Subcutaneous abdominal adipose tissue (tissue), 5 donors: ENCODE measurements at regions not wholly inside any gene's neighbourhood (a gene's known extent, or its start where the extent isn't known, plus 50 kb on each side); places are given as distances from the start of the nearest gene placed in this dataset.
"Not testable (repeated sequence)": the region's sequence is repeated elsewhere in the genome, so short reads cannot be mapped to it uniquely, and the experiment has no call there.

Source experiments
- H3K27ac ChIP-seq: one replicate; pipeline ENCODE4 v1.7.0; 2013; ENCODE audit warnings: low read depth, mild to moderate bottlenecking, inconsistent platforms, low read length, moderate library complexity
- H3K27me3 ChIP-seq, 5 donors: one replicate each; pipeline ENCODE4 v1.7.0; 2013; ENCODE audit warnings: low read length in 5 of 5, inconsistent platforms in 1 of 5; ENCODE audit not compliant: control insufficient read depth in 5 of 5, insufficient read depth in 4 of 5
- H3K36me3 ChIP-seq, 5 donors: one replicate each; pipeline ENCODE4 v1.7.0; 2013; ENCODE audit warnings: low read length in 5 of 5; ENCODE audit not compliant: control insufficient read depth in 5 of 5, insufficient read depth in 5 of 5
- H3K4me1 ChIP-seq, 5 donors: one replicate each; pipeline ENCODE4 v1.7.0; 2013; ENCODE audit warnings: low read length in 5 of 5, mild to moderate bottlenecking in 3 of 5, moderate library complexity in 1 of 5; ENCODE audit not compliant: control insufficient read depth in 5 of 5, insufficient read depth in 5 of 5
- H3K4me3 ChIP-seq, 5 donors: one replicate each; pipeline ENCODE4 v1.7.0; 2013; ENCODE audit warnings: low read length in 5 of 5, low read depth in 1 of 5
- H3K9ac ChIP-seq, 5 donors: one replicate each; pipeline ENCODE4 v1.7.0; 2013; ENCODE audit warnings: low read length in 5 of 5, mild to moderate bottlenecking in 4 of 5, moderate library complexity in 3 of 5
- H3K9me3 ChIP-seq, 5 donors: one replicate each; pipeline ENCODE4 v1.7.0; 2013; ENCODE audit warnings: low read length in 5 of 5; ENCODE audit not compliant: control insufficient read depth in 5 of 5
- donor health status: healthy.
- donor health status: healthy.
- donor health status: healthy.
- donor health status: healthy.
- donor health status: healthy.

GRCh38 chr21:15659753-15660422, 69.9 kb upstream of the USP25 start:
- H3K4me1 ChIP-seq, result no peaks in the 10 kb centered on the region
- H3K9me3 ChIP-seq, result no peaks in the 10 kb centered on the region
- no peak overlapping the region for H3K9ac ChIP-seq
- H3K36me3 ChIP-seq, result no peaks in the 10 kb centered on the region
- H3K27me3 ChIP-seq, result no peaks in the 10 kb centered on the region
- H3K27ac ChIP-seq, result no peak overlapping the region
- no peak overlapping the region for H3K4me3 ChIP-seq

- Histone ChIP-seq H3K9ac (no peak overlapping the region), H3K27ac (no peak overlapping the region), H3K9me3 (no peaks in the 10 kb centered on the region), H3K4me1 (no peaks in the 10 kb centered on the region), H3K36me3 (no peaks in the 10 kb centered on the region), H3K27me3 (no peaks in the 10 kb centered on the region), H3K4me3 (no peak overlapping the region)
Observed at GRCh38 chr21:15660423-15660804, 69.4 kb upstream of the USP25 start.

- no peak overlapping the region for H3K27ac ChIP-seq
- no peaks in the 10 kb centered on the region for H3K36me3 ChIP-seq
- H3K9ac ChIP-seq, result no peak overlapping the region
- H3K4me3 ChIP-seq, result no peak overlapping the region
- H3K9me3 ChIP-seq, result no peaks in the 10 kb centered on the region
- H3K4me1 ChIP-seq, result no peaks in the 10 kb centered on the region
- H3K27me3 ChIP-seq, result no peaks in the 10 kb centered on the region
Observed at GRCh38 chr21:15667010-15667409, 62.8 kb upstream of the USP25 start.

- H3K9ac ChIP-seq, result no peak overlapping the region
- H3K4me3 ChIP-seq, result no peak overlapping the region
- H3K27ac ChIP-seq, result no peak overlapping the region
- no peaks in the 10 kb centered on the region for H3K27me3 ChIP-seq
- H3K9me3 ChIP-seq, result no peaks in the 10 kb centered on the region
- H3K36me3 ChIP-seq, result no peaks in the 10 kb centered on the region
- H3K4me1 ChIP-seq, result no peaks in the 10 kb centered on the region
Observed at GRCh38 chr21:15667819-15668218, 62.0 kb upstream of the USP25 start.

- no peaks in the 10 kb centered on the region for H3K36me3 ChIP-seq
Observed at GRCh38 chr21:15669247-15669646, 60.5 kb upstream of the USP25 start.

GRCh38 chr21:15671188-15671587, 58.6 kb upstream of the USP25 start:
- Histone ChIP-seq H3K9me3 (no peaks in the 10 kb centered on the region), H3K36me3 (no peaks in the 10 kb centered on the region), H3K4me1 (no peaks in the 10 kb centered on the region), H3K4me3 (no peak overlapping the region), H3K9ac (no peak overlapping the region), H3K27ac (no peak overlapping the region), H3K27me3 (no peaks in the 10 kb centered on the region)

More at GRCh38 chr21:15669247-15669646, 60.5 kb upstream of the USP25 start:
- no peak overlapping the region for H3K27ac ChIP-seq
- H3K4me1 ChIP-seq, result no peaks in the 10 kb centered on the region
- H3K9ac ChIP-seq, result no peak overlapping the region
- H3K4me3 ChIP-seq, result no peak overlapping the region
- no peaks in the 10 kb centered on the region for H3K27me3 ChIP-seq
- H3K9me3 ChIP-seq, result no peaks in the 10 kb centered on the region

GRCh38 chr21:15672578-15672977, 57.2 kb upstream of the USP25 start:
- not testable (repeated sequence) for H3K4me3 ChIP-seq, H3K9me3 ChIP-seq, H3K4me1 ChIP-seq, H3K9ac ChIP-seq, H3K36me3 ChIP-seq, H3K27ac ChIP-seq, H3K27me3 ChIP-seq

GRCh38 chr21:15676935-15677334, 52.8 kb upstream of the USP25 start:
- H3K4me1 ChIP-seq, result no peaks in the 10 kb centered on the region
- no peaks in the 10 kb centered on the region for H3K27me3 ChIP-seq
- no peaks in the 10 kb centered on the region for H3K36me3 ChIP-seq
- H3K9me3 ChIP-seq, result peaks cover 0 to 5% (median 0%) of the 10 kb centered on the region in 5 donors
- H3K27ac ChIP-seq, result no peak overlapping the region
- no peak overlapping the region for H3K9ac ChIP-seq
- H3K4me3 ChIP-seq, result no peak overlapping the region

GRCh38 chr21:15679630-15680029, 50.2 kb upstream of the USP25 start:
- H3K36me3 ChIP-seq, result no peaks in the 10 kb centered on the region
- H3K9me3 ChIP-seq, result peaks cover 0 to 5% (median 0%) of the 10 kb centered on the region in 5 donors
- no peak overlapping the region for H3K27ac ChIP-seq
- peaks cover 0 to 16% (median 5%) of the 10 kb centered on the region in 5 donors for H3K4me1 ChIP-seq
- no peak overlapping the region for H3K9ac ChIP-seq
- H3K27me3 ChIP-seq, result no peaks in the 10 kb centered on the region
- H3K4me3 ChIP-seq, result no peak overlapping the region
